ENCODE measurements at regions not wholly inside any gene's neighbourhood (a gene's known extent, or its start where the extent isn't known, plus 50 kb on each side); places are given as distances from the start of the nearest gene placed in this dataset.

DNA sequence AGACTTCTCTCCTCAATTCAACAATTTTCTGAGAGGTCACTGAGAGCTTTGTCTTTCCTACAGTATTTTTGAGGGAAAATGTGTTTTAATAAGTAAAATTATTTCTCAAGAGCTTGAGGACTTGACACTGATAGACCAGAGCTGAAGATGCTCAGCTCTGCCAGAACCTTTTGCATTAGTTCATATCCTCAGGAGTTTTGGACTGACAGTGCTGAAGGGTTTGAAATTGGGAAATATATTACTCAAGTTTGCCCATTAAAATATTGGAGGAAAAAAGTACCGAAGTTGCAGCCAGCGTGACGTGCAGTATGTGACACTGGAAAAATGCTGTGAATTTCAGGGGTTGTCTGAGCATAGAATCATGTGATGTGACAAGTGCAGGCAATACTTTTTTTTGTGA is 346.6 kb upstream of the DPYD start:
- POLR2A ChIA-PET: no interaction called here
- no TSS peak for BruUV-seq (replicated peaks)
- no peak for DNase-seq (ENCODE audit: low read depth, low spot score)
- Histone ChIP-seq H3K36me3 (ENCODE audit: control insufficient read depth in 2 of 2, insufficient read depth in 2 of 2, low read length in 1 of 2) (no peaks in the 10 kb centered on the region), H3K4me2 (ENCODE audit: control insufficient read depth, insufficient read depth) (no peak overlapping the region), H3K9ac (ENCODE audit: control insufficient read depth, insufficient read depth, low read length) (no peak overlapping the region), H3K4me1 (ENCODE audit: control insufficient read depth, insufficient read depth, low read length) (no peaks in the 10 kb centered on the region), H3K27ac (ENCODE audit: control insufficient read depth, insufficient read depth) (no peak overlapping the region), H2AFZ (ENCODE audit: control insufficient read depth, low read depth, low read length) (no peak overlapping the region), H3K9me3 (replicated peaks; ENCODE audit: control insufficient read depth, insufficient read depth, low read length) (no peaks in the 10 kb centered on the region), H4K20me1 (ENCODE audit: control insufficient read depth, insufficient read depth) (no peaks in the 10 kb centered on the region), H3K27me3 (replicated peaks in 1 of 2; ENCODE audit: control insufficient read depth in 2 of 2, insufficient read depth in 2 of 2, low read length in 1 of 2) (no peaks in the 10 kb centered on the region), H3K79me2 (ENCODE audit: control insufficient read depth, insufficient read depth, low read length) (no peaks in the 10 kb centered on the region), H3K4me3 (no peak overlapping the region)
- TF ChIP-seq, protein P1, sequence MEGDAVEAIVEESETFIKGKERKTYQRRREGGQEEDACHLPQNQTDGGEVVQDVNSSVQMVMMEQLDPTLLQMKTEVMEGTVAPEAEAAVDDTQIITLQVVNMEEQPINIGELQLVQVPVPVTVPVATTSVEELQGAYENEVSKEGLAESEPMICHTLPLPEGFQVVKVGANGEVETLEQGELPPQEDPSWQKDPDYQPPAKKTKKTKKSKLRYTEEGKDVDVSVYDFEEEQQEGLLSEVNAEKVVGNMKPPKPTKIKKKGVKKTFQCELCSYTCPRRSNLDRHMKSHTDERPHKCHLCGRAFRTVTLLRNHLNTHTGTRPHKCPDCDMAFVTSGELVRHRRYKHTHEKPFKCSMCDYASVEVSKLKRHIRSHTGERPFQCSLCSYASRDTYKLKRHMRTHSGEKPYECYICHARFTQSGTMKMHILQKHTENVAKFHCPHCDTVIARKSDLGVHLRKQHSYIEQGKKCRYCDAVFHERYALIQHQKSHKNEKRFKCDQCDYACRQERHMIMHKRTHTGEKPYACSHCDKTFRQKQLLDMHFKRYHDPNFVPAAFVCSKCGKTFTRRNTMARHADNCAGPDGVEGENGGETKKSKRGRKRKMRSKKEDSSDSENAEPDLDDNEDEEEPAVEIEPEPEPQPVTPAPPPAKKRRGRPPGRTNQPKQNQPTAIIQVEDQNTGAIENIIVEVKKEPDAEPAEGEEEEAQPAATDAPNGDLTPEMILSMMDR (IDR thresholded peaks at IDR 0.05 in 2 of 3, conservative IDR thresholded peaks at IDR 0.05 in 1 of 3; ENCODE audit: control insufficient read depth in 2 of 3, extremely low read depth in 1 of 3, insufficient read depth in 1 of 3, low read depth in 3 of 3, low read length in 3 of 3): no peak
- TF ChIP-seq RUNX3 (IDR thresholded peaks at IDR 0.05; ENCODE audit: low read length) (no peak), RAD21 (IDR thresholded peaks at IDR 0.05; ENCODE audit: insufficient read depth, low read depth, low read length) (no peak), BCL11A (IDR thresholded peaks at IDR 0.05; ENCODE audit: low read depth, low read length) (no peak), HCFC1 (IDR thresholded peaks at IDR 0.05; ENCODE audit: low read length) (no peak)
- RAD21 ChIA-PET (ENCODE audit: unreplicated experiment): no interaction called here
- ATAC-seq: no peak
- CTCF ChIA-PET: no interaction called here
- SMC1A ChIA-PET (ENCODE audit: uncharacterized antibody, unreplicated experiment): no interaction called here
- FAIRE-seq: no peak
- WGBS (ENCODE audit: insufficient coverage, insufficient replicate concordance, low lambda C conversion rate, missing lambda C conversion rate): 23% methylated on average over 3 of the region's 3 CpGs
- intact Hi-C loops (cut with micrococcal nuclease; ENCODE audit: unreplicated experiment) (no loop called here), in situ Hi-C loops (cut with MboI) (no loop called here)

GRCh38 chr1:98264727-98265126 is 343.9 kb upstream of the DPYD start:
- Histone ChIP-seq H2AFZ (ENCODE audit: control insufficient read depth, low read depth, low read length) (no peak overlapping the region), H3K27me3 (replicated peaks in 1 of 2; ENCODE audit: control insufficient read depth in 2 of 2, insufficient read depth in 2 of 2, low read length in 1 of 2) (no peaks in the 10 kb centered on the region), H3K4me3 (no peak overlapping the region), H3K36me3 (ENCODE audit: control insufficient read depth in 2 of 2, insufficient read depth in 2 of 2, low read length in 1 of 2) (no peaks in the 10 kb centered on the region), H3K9me3 (replicated peaks; ENCODE audit: control insufficient read depth, insufficient read depth, low read length) (no peaks in the 10 kb centered on the region), H4K20me1 (ENCODE audit: control insufficient read depth, insufficient read depth) (no peaks in the 10 kb centered on the region), H3K4me1 (ENCODE audit: control insufficient read depth, insufficient read depth, low read length) (no peaks in the 10 kb centered on the region), H3K79me2 (ENCODE audit: control insufficient read depth, insufficient read depth, low read length) (no peaks in the 10 kb centered on the region), H3K9ac (ENCODE audit: control insufficient read depth, insufficient read depth, low read length) (no peak overlapping the region), H3K27ac (ENCODE audit: control insufficient read depth, insufficient read depth) (no peak overlapping the region), H3K4me2 (ENCODE audit: control insufficient read depth, insufficient read depth) (no peak overlapping the region)
- DNase-seq (ENCODE audit: low read depth, low spot score) (no peak), ATAC-seq (no peak), FAIRE-seq (no peak)
- RAD21 ChIA-PET (ENCODE audit: unreplicated experiment): no interaction called here
- intact Hi-C loops (cut with micrococcal nuclease; ENCODE audit: unreplicated experiment) (no loop called here), in situ Hi-C loops (cut with MboI) (no loop called here)
- POLR2A ChIA-PET: no interaction called here
- CTCF ChIA-PET: no interaction called here
- TF ChIP-seq SMARCA5 (IDR thresholded peaks at IDR 0.05): no peak
- no peak for TF ChIP-seq POLR2A (IDR thresholded peaks at IDR 0.05; ENCODE audit: low read depth, low read length)
- TF ChIP-seq, protein P2, sequence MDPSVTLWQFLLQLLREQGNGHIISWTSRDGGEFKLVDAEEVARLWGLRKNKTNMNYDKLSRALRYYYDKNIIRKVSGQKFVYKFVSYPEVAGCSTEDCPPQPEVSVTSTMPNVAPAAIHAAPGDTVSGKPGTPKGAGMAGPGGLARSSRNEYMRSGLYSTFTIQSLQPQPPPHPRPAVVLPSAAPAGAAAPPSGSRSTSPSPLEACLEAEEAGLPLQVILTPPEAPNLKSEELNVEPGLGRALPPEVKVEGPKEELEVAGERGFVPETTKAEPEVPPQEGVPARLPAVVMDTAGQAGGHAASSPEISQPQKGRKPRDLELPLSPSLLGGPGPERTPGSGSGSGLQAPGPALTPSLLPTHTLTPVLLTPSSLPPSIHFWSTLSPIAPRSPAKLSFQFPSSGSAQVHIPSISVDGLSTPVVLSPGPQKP (IDR thresholded peaks at IDR 0.05; ENCODE audit: low read depth, low read length): no peak
- TF ChIP-seq, protein P1 (IDR thresholded peaks at IDR 0.05 in 2 of 3, conservative IDR thresholded peaks at IDR 0.05 in 1 of 3; ENCODE audit: control insufficient read depth in 2 of 3, extremely low read depth in 1 of 3, insufficient read depth in 1 of 3, low read depth in 3 of 3, low read length in 3 of 3): no peak
- BruUV-seq (replicated peaks): no TSS peak
- WGBS (ENCODE audit: insufficient coverage, insufficient replicate concordance, low lambda C conversion rate, missing lambda C conversion rate): 25% methylated on average over 5 of the region's 5 CpGs
- SMC1A ChIA-PET (ENCODE audit: uncharacterized antibody, unreplicated experiment): no interaction called here

Measured in GM12878 (cell line).